ENCODE measurements at regions not wholly inside any gene's neighbourhood (a gene's known extent, or its start where the extent isn't known, plus 50 kb on each side); places are given as distances from the start of the nearest gene placed in this dataset.

- H3K4me3 ChIP-seq (ENCODE audit: low read depth, low read length): no peak overlapping the region
- DNase-seq (ENCODE audit: low read depth): no peak
- TF ChIP-seq, protein P1, sequence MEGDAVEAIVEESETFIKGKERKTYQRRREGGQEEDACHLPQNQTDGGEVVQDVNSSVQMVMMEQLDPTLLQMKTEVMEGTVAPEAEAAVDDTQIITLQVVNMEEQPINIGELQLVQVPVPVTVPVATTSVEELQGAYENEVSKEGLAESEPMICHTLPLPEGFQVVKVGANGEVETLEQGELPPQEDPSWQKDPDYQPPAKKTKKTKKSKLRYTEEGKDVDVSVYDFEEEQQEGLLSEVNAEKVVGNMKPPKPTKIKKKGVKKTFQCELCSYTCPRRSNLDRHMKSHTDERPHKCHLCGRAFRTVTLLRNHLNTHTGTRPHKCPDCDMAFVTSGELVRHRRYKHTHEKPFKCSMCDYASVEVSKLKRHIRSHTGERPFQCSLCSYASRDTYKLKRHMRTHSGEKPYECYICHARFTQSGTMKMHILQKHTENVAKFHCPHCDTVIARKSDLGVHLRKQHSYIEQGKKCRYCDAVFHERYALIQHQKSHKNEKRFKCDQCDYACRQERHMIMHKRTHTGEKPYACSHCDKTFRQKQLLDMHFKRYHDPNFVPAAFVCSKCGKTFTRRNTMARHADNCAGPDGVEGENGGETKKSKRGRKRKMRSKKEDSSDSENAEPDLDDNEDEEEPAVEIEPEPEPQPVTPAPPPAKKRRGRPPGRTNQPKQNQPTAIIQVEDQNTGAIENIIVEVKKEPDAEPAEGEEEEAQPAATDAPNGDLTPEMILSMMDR (IDR thresholded peaks at IDR 0.05; ENCODE audit: insufficient read depth, low read depth, low read length, missing control alignments): no peak
Observed at GRCh38 chr2:133906926-133907325, 338.7 kb upstream of the NCKAP5 start.

- no peak for DNase-seq (ENCODE audit: low read depth)
- no peak overlapping the region for H3K4me3 ChIP-seq (ENCODE audit: low read depth, low read length)
- TF ChIP-seq, protein P1 (IDR thresholded peaks at IDR 0.05; ENCODE audit: insufficient read depth, low read depth, low read length, missing control alignments): no peak
Observed at GRCh38 chr2:133908171-133908570, 339.9 kb upstream of the NCKAP5 start.

- TF ChIP-seq, protein P1 (IDR thresholded peaks at IDR 0.05; ENCODE audit: insufficient read depth, low read depth, low read length, missing control alignments): no peak
- no peak for DNase-seq (ENCODE audit: low read depth)
- no peak overlapping the region for H3K4me3 ChIP-seq (ENCODE audit: low read depth, low read length)
Observed at GRCh38 chr2:133918141-133918540, 335.7 kb upstream of the MGAT5 start.

DNA sequence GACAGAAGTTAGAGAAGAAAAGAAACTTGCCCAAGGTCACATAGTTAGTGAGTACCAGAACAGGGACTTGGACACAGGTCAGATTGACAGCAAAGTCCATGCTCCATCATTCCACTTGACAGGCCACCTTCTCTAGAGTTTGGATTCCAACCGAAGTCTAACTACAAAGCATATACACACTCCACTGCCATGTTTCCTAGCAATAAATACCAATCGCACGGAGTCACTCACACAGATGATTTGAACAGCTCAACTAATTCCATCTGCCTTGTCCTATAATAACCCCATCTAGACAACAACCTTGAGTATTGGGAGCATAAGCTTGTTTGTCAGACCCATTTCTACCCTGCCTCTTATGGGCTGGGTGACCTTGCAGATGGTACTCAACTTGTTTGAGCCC lies 334.6 kb upstream of the MGAT5 start:
- TF ChIP-seq, protein P1 (IDR thresholded peaks at IDR 0.05; ENCODE audit: insufficient read depth, low read depth, low read length, missing control alignments): no peak
- DNase-seq (ENCODE audit: low read depth): no peak
- no peak overlapping the region for H3K4me3 ChIP-seq (ENCODE audit: low read depth, low read length)

DNA sequence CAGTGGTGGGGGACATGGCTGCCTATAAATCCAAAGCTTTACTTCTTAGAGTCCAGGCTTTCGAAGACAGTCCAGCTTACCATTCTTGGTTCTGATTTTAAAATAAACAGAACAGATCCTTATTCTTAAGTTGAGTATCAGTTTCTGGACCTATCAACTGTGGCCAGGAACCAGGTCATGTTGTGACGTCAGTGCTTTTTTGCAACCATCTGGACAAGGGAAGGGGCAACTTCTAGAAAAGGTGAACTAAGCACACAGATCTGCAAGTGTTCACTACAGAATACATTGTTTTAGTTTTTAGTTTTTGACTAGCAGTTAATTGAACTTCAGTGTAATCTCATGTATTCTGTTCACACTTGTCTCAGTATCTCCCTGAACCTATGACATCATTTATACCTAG lies 326.0 kb upstream of the MGAT5 start:
- DNase-seq (ENCODE audit: low read depth): no peak
- no peak overlapping the region for H3K4me3 ChIP-seq (ENCODE audit: low read depth, low read length)
- TF ChIP-seq, protein P1 (IDR thresholded peaks at IDR 0.05; ENCODE audit: insufficient read depth, low read depth, low read length, missing control alignments): no peak

DNA sequence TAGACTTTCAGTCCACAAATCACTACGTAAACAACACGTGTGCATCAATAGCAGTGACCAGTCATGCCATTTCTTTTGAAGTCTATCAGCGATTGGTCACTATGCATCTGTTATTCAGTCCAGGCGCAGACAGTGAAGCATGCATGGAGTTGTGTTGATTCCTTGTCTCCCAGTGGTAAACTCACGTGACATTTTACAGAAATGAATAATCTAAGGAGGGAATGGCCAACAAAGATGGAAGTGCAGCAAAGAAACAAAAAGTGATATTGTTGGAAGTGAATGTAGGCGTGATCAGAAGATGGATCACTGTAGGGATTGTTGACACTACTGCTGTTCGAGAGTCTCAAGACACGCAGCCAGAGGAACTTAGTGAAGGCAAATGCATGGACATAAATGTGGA lies 317.8 kb upstream of the MGAT5 start:
- H3K4me3 ChIP-seq (ENCODE audit: low read depth, low read length): no peak overlapping the region
- TF ChIP-seq, protein P1 (IDR thresholded peaks at IDR 0.05; ENCODE audit: insufficient read depth, low read depth, low read length, missing control alignments): no peak
- no peak for DNase-seq (ENCODE audit: low read depth)

DNA sequence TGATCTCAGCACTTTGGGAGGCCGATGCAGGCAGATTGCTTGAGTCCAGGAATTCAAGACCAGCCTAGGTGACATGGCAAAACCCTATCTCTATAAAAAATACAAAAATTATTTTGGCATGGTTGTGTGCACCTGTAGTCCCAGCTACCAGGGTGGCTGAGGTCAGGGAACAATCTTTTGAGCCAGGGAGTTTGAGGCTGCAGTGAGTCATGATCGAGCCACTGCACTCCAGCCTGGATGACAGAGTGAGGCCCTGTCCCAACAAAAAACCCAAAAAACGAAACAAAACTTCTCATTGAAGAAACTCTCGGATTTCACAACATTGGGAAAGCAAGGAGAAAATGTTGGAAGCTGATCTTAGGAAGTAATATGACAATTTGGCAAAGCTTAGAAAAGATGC lies 317.3 kb upstream of the MGAT5 start:
- TF ChIP-seq, protein P1 (IDR thresholded peaks at IDR 0.05; ENCODE audit: insufficient read depth, low read depth, low read length, missing control alignments): no peak
- DNase-seq (ENCODE audit: low read depth): no peak
- no peak overlapping the region for H3K4me3 ChIP-seq (ENCODE audit: low read depth, low read length)

All from GM12865 (cell line).